ENCODE measurements at regions not wholly inside any gene's neighbourhood (a gene's known extent, or its start where the extent isn't known, plus 50 kb on each side); places are given as distances from the start of the nearest gene placed in this dataset.

DNA sequence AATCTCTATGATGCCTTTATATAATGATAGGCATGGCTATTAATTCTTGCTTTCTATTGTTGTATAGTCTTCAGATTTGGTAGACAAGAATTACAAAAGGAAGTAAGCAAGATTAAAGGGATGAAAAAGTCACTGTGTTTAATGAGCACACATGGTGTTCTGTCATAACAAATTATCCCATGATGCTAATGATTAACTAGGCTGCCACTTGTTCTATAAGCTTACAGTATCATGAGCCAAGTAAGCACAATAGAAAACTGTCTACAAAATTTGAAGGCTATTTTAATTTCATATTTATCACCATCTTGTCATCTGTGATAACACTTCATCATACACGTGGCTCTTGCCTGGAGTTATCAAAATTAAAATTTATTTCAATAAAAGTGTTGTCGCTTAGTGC lies 466.7 kb downstream of the GASK1B start:
- H3K4me3 Mint-ChIP-seq (ENCODE audit: low read depth, unreplicated experiment) = no peak overlapping the region
- H3K27me3 Mint-ChIP-seq (ENCODE audit: unreplicated experiment) = no peaks in the 10 kb centered on the region
- no peaks in the 10 kb centered on the region for H3K4me1 Mint-ChIP-seq (ENCODE audit: low read depth, unreplicated experiment)
- H3K9me3 Mint-ChIP-seq (ENCODE audit: low read depth, unreplicated experiment) = no peaks in the 10 kb centered on the region
- CTCF ChIA-PET = no interaction called here
- TF ChIP-seq, protein P1, sequence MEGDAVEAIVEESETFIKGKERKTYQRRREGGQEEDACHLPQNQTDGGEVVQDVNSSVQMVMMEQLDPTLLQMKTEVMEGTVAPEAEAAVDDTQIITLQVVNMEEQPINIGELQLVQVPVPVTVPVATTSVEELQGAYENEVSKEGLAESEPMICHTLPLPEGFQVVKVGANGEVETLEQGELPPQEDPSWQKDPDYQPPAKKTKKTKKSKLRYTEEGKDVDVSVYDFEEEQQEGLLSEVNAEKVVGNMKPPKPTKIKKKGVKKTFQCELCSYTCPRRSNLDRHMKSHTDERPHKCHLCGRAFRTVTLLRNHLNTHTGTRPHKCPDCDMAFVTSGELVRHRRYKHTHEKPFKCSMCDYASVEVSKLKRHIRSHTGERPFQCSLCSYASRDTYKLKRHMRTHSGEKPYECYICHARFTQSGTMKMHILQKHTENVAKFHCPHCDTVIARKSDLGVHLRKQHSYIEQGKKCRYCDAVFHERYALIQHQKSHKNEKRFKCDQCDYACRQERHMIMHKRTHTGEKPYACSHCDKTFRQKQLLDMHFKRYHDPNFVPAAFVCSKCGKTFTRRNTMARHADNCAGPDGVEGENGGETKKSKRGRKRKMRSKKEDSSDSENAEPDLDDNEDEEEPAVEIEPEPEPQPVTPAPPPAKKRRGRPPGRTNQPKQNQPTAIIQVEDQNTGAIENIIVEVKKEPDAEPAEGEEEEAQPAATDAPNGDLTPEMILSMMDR (IDR thresholded peaks at IDR 0.05; ENCODE audit: unreplicated experiment) = no peak
- no peaks in the 10 kb centered on the region for H3K36me3 Mint-ChIP-seq (ENCODE audit: insufficient read depth, unreplicated experiment)
- H3K27ac Mint-ChIP-seq (ENCODE audit: unreplicated experiment) = no peak overlapping the region
- DNase-seq = no peak
- BruUV-seq (replicated peaks) = no TSS peak
- intact Hi-C loops (cut with micrococcal nuclease; ENCODE audit: unreplicated experiment) = no loop called here

DNA sequence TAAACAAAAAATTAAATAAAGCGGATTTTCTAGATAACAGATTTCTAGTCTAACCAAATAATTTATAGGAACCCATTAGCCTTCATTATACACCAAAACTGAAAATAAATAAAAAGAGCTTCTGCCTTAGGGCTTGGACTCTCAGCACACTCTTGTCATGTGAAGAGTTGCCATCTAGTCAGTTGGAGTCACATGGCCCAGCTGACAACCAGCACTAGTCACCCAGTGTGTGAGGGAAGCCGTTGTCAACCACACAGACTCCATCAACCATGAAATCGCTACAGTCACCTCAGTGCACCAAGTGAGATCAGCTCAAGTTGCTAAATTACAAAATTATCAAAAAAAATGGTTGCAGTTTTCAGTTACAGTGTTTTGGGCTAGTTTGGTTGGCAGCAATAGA lies 470.0 kb downstream of the GASK1B start:
- H3K27ac Mint-ChIP-seq (ENCODE audit: unreplicated experiment) = no peak overlapping the region
- CTCF ChIA-PET = no interaction called here
- BruUV-seq (replicated peaks) = no TSS peak
- no peak for DNase-seq
- H3K36me3 Mint-ChIP-seq (ENCODE audit: insufficient read depth, unreplicated experiment) = no peaks in the 10 kb centered on the region
- H3K9me3 Mint-ChIP-seq (ENCODE audit: low read depth, unreplicated experiment) = no peaks in the 10 kb centered on the region
- no peaks in the 10 kb centered on the region for H3K4me1 Mint-ChIP-seq (ENCODE audit: low read depth, unreplicated experiment)
- TF ChIP-seq, protein P1 (IDR thresholded peaks at IDR 0.05; ENCODE audit: unreplicated experiment) = no peak
- H3K4me3 Mint-ChIP-seq (ENCODE audit: low read depth, unreplicated experiment) = no peak overlapping the region
- intact Hi-C loops (cut with micrococcal nuclease; ENCODE audit: unreplicated experiment) = no loop called here
- H3K27me3 Mint-ChIP-seq (ENCODE audit: unreplicated experiment) = no peaks in the 10 kb centered on the region

DNA sequence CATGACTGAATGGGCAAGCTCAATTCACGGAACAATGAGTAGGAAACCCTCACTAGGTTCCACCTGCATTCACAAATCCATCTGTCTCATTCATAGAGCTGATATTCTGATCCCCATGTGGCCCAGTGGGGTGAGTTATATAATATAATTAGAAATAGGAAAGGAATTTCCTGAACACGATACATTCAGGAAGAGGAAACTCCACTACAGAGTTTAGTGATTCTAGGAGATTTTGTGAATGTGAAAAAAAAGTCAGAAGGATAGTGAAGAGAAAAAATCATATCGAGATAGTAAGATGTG lies 471.2 kb downstream of the GASK1B start:
- Mint-ChIP-seq H3K9me3 (ENCODE audit: low read depth, unreplicated experiment) (no peaks in the 10 kb centered on the region), H3K4me3 (ENCODE audit: low read depth, unreplicated experiment) (no peak overlapping the region), H3K27me3 (ENCODE audit: unreplicated experiment) (no peaks in the 10 kb centered on the region), H3K27ac (ENCODE audit: unreplicated experiment) (no peak overlapping the region), H3K4me1 (ENCODE audit: low read depth, unreplicated experiment) (no peaks in the 10 kb centered on the region), H3K36me3 (ENCODE audit: insufficient read depth, unreplicated experiment) (no peaks in the 10 kb centered on the region)
- intact Hi-C loops (cut with micrococcal nuclease; ENCODE audit: unreplicated experiment) = no loop called here
- BruUV-seq (replicated peaks) = no TSS peak
- CTCF ChIA-PET = no interaction called here
- no peak for DNase-seq
- TF ChIP-seq, protein P1 (IDR thresholded peaks at IDR 0.05; ENCODE audit: unreplicated experiment) = no peak

DNA sequence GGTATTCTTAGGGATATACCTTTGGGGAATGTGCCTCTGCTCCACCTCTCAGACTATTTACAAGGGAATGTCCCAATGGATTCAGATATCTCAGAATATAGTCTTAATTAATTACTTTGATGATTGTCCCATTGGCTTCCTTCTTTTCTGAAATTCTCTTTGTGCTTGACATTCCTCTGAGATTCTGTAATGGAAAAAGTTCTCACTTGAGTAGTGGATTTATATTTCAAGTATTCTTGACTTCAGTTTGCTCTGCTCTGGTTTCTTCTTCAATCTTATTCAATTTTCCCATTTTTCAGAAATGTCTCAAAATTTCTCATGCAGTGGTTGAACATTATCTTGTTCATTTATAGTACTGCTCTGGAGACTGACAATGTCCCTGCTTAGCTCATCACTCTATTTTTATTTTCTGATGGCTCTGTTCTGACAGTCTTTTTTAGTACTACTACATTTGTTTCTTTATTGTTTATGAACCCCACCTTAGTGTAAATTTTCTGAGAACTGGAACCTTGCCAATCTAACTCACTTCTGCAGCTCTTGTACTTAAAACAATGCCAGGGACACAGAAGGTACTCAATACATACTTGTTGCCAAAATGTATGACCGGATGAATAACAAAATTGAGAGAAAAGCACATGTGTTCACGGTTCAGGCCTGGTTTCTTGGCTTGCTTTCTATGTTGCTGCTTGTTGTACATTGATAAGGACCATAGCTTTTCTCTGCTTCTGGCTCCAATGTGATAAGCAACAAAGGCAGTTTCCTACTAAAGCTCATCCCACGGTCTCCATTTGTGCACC lies 471.7 kb downstream of the GASK1B start:
- CTCF ChIA-PET = interaction anchor here (0.5 kb wide), 1 partner anchor 54 kb away, joined by 3 read pairs; no protein-coding TSS in a partner anchor
- H3K27ac Mint-ChIP-seq (ENCODE audit: unreplicated experiment) = no peak overlapping the region
- no peak overlapping the region for H3K4me3 Mint-ChIP-seq (ENCODE audit: low read depth, unreplicated experiment)
- intact Hi-C loops (cut with micrococcal nuclease; ENCODE audit: unreplicated experiment) = no loop called here
- TF ChIP-seq, protein P1 (IDR thresholded peaks at IDR 0.05; ENCODE audit: unreplicated experiment) = no peak
- no peaks in the 10 kb centered on the region for H3K27me3 Mint-ChIP-seq (ENCODE audit: unreplicated experiment)
- H3K9me3 Mint-ChIP-seq (ENCODE audit: low read depth, unreplicated experiment) = no peaks in the 10 kb centered on the region
- H3K36me3 Mint-ChIP-seq (ENCODE audit: insufficient read depth, unreplicated experiment) = no peaks in the 10 kb centered on the region
- no peak for DNase-seq
- BruUV-seq (replicated peaks) = no TSS peak
- H3K4me1 Mint-ChIP-seq (ENCODE audit: low read depth, unreplicated experiment) = no peaks in the 10 kb centered on the region

All from Calu3 (cell line).